ENCODE measurements at regions not wholly inside any gene's neighbourhood (a gene's known extent, or its start where the extent isn't known, plus 50 kb on each side); places are given as distances from the start of the nearest gene placed in this dataset.

GRCh38 chr13:40328091-40328490, 338.4 kb downstream of the FOXO1 start:
- no peak for TF ChIP-seq CTCF (conservative IDR thresholded peaks at IDR 0.05 in 1 of 2, IDR thresholded peaks at IDR 0.05 in 1 of 2; ENCODE audit: low read depth in 1 of 2, low read length in 2 of 2)
- no peak for TF ChIP-seq EZH2 (IDR thresholded peaks at IDR 0.05; ENCODE audit: low read length, missing control alignments)

All from fibroblast of lung (primary cell).